Spleen (tissue), 7 donors: ENCODE measurements at regions not wholly inside any gene's neighbourhood (a gene's known extent, or its start where the extent isn't known, plus 50 kb on each side); places are given as distances from the start of the nearest gene placed in this dataset.

Experiments used
- POLR2A ChIP-seq, 3 donors: fragments of 450-650 bp; IDR thresholded peaks; one replicate each; pipeline ENCODE4 v1.5.1; 2017; ENCODE audit warnings: antibody characterized with exemption in 3 of 3, mild to moderate bottlenecking in 1 of 3
- TF ChIP-seq, protein P1 (sequence below), 11 experiments: fragments of 200-600 bp in 7 of 11; fragments of 450-650 bp in 4 of 11; sonication (generic) in 4 of 11; IDR thresholded peaks in 8 of 11; conservative IDR thresholded peaks in 3 of 11; 1 replicate in 7 of 11; 2 replicates in 4 of 11; pipeline versions ENCODE4 v1.4.0 to v1.8.0; 2016 to 2021; ENCODE audit warnings: antibody characterized with exemption in 11 of 11, inconsistent platforms in 4 of 11, mild to moderate bottlenecking in 1 of 11
- donor health status: DM: no; HTN: no; CAD: no; lungs with moderate emphysema.
- donor health status: DM: no; HTN: no; CAD: no.
- donor health status: DM: no; HTN: no; CAD: no.

DNA sequence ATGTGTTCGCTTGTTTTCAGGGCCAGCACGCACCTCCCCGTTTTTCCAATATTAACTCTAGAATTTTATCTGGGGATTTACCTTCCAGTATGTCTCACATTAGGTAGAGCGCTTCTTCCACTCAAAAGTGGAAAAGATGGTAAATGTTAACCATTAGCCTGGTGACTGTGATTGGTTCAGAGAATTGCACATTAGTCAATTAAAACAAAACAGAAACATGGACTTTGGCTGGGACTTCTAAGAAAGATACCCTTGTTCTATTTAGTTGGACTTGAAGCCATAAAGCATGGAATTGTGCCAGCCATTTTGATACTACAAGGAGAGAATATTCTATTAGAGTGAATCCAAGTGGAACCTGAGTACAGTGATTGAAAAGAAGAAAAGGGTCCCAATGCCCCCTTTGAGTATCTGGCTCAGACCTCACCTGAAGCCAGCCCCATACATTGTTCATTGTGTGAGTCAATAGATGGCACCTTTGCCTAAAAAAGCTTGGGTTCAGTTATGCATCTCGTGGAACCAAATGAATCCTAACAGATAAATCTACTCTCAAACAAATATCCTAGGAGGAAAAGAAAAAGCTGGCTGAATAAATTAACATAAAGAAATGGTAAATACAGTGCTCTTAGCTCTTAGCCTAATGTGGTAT lies 354.3 kb downstream of the IRS1 start:
- TF ChIP-seq, protein P1, sequence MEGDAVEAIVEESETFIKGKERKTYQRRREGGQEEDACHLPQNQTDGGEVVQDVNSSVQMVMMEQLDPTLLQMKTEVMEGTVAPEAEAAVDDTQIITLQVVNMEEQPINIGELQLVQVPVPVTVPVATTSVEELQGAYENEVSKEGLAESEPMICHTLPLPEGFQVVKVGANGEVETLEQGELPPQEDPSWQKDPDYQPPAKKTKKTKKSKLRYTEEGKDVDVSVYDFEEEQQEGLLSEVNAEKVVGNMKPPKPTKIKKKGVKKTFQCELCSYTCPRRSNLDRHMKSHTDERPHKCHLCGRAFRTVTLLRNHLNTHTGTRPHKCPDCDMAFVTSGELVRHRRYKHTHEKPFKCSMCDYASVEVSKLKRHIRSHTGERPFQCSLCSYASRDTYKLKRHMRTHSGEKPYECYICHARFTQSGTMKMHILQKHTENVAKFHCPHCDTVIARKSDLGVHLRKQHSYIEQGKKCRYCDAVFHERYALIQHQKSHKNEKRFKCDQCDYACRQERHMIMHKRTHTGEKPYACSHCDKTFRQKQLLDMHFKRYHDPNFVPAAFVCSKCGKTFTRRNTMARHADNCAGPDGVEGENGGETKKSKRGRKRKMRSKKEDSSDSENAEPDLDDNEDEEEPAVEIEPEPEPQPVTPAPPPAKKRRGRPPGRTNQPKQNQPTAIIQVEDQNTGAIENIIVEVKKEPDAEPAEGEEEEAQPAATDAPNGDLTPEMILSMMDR (IDR thresholded peaks at IDR 0.05 in 8 of 11, conservative IDR thresholded peaks at IDR 0.05 in 3 of 11) = no peak
- no peak for TF ChIP-seq POLR2A (IDR thresholded peaks at IDR 0.05)
